GM12865 (cell line): ENCODE measurements at regions not wholly inside any gene's neighbourhood (a gene's known extent, or its start where the extent isn't known, plus 50 kb on each side); places are given as distances from the start of the nearest gene placed in this dataset.

Experiments
- DNase-seq: peaks from one replicate; pipeline ENCODE4 v3.0.0; 2010; ENCODE audit warnings: low read depth
- H3K4me3 ChIP-seq: 2 replicates; pipeline ENCODE4 v1.5.1; 2011; ENCODE audit warnings: mild to moderate bottlenecking, low read depth, low read length, control low read depth
- CTCF ChIP-seq: IDR thresholded peaks from 2 replicates; pipeline ENCODE4 v1.5.1; 2011; ENCODE audit warnings: low read length, control low read depth, low read depth, inconsistent platforms; ENCODE audit not compliant: insufficient read depth; ENCODE audit errors: missing control alignments

- no peak overlapping the region for H3K4me3 ChIP-seq
- DNase-seq: no peak
- TF ChIP-seq CTCF: no peak
Measured at GRCh38 chr5:121285801-121286521, 565.7 kb upstream of the FTMT start.

- DNase-seq: no peak
- TF ChIP-seq CTCF: no peak
Measured at GRCh38 chr5:121288781-121289180, 562.9 kb upstream of the FTMT start.

GRCh38 chr5:121292664-121293063, 559.0 kb upstream of the FTMT start:
- TF ChIP-seq CTCF: no peak
- DNase-seq: no peak
- H3K4me3 ChIP-seq: no peak overlapping the region

More at GRCh38 chr5:121288781-121289180, 562.9 kb upstream of the FTMT start:
- no peak overlapping the region for H3K4me3 ChIP-seq

- H3K4me3 ChIP-seq: no peak overlapping the region
- TF ChIP-seq CTCF: no peak
- DNase-seq: no peak
Measured at GRCh38 chr5:121296356-121296755, 555.3 kb upstream of the FTMT start.

- H3K4me3 ChIP-seq: no peak overlapping the region
- DNase-seq: no peak
- no peak for TF ChIP-seq CTCF
Measured at GRCh38 chr5:121299153-121299552, 552.5 kb upstream of the FTMT start.

- H3K4me3 ChIP-seq: no peak overlapping the region
- DNase-seq: no peak
- TF ChIP-seq CTCF: no peak
Measured at GRCh38 chr5:121304838-121305237, 546.8 kb upstream of the FTMT start.

GRCh38 chr5:121313886-121314285, 537.8 kb upstream of the FTMT start:
- DNase-seq: no peak

More at GRCh38 chr5:121313886-121314285, 537.8 kb upstream of the FTMT start:
- TF ChIP-seq CTCF: no peak
- H3K4me3 ChIP-seq: no peak overlapping the region
